ENCODE measurements at regions not wholly inside any gene's neighbourhood (a gene's known extent, or its start where the extent isn't known, plus 50 kb on each side); places are given as distances from the start of the nearest gene placed in this dataset.

DNA sequence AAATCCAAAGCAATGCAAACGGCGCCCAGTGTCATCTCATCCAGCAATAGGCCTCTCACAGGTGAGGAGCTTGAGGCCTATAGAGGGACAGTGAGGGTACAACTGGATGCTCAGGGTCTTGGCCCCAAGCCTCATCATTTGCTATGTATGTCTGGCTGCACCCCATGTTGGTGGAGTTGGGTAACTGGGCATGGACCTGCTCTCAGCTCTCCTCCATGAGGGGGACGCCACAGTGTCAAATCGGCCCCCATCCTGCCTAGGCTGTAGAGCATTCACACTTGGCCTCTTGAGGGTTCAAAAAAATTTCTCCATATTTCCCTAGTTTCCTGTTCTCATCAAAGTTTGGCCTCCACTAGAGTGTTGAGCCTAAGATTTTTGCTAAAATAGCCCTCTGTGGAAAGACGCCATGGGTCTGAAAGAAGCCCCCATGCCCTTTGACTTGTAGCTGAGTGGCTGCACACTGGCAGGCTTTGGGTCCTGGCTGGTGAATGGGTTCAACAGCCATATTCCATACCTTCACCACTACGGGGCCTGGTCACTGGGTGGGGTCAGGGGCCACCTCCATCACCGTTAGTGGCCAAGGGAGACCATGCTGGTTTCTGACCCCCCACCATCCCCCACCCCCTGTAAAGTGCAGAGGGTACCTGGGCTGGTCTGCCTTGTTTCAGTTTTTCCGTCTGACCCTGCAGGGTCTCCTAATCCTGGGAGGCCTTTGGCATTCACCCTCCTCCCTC, 132.3 kb upstream of the TBX20 start:
- Histone ChIP-seq H3K9me2 (ENCODE audit: insufficient read depth, low read length) (no peaks in the 10 kb centered on the region), H4K20me1 (ENCODE audit: insufficient read depth) (no peaks in the 10 kb centered on the region), H3F3A (ENCODE audit: insufficient read depth, low read length, poor library complexity, severe bottlenecking) (no peaks in the 10 kb centered on the region), H3K79me2 (replicated peaks; ENCODE audit: insufficient read depth, low read length) (no peaks in the 10 kb centered on the region), H3K27me3 (ENCODE audit: insufficient read depth, low read depth, low read length) (no peaks in the 10 kb centered on the region), H3K9me3 (ENCODE audit: low read length) (no peaks in the 10 kb centered on the region), H3K27ac (ENCODE audit: low read length) (no peak overlapping the region), H3K4me2 (ENCODE audit: low read length) (no peak overlapping the region), H3K9ac (ENCODE audit: low read length) (no peak overlapping the region), H3K36me3 (ENCODE audit: insufficient read depth, low read length) (no peaks in the 10 kb centered on the region), H2AFZ (ENCODE audit: low read depth, low read length) (no peak overlapping the region), H3K4me3 (ENCODE audit: low read length) (no peak overlapping the region)
- TF ChIP-seq RAD21 (conservative IDR thresholded peaks at IDR 0.05) (no peak), TAF1 (IDR thresholded peaks at IDR 0.05; ENCODE audit: low read depth) (no peak), EZH2 (IDR thresholded peaks at IDR 0.05; ENCODE audit: borderline replicate concordance, insufficient read depth, low read length, poor library complexity, severe bottlenecking) (no peak), POLR2AphosphoS5 (IDR thresholded peaks at IDR 0.05) (no peak), SMC3 (conservative IDR thresholded peaks at IDR 0.05; ENCODE audit: poor library complexity) (no peak), EP300 (conservative IDR thresholded peaks at IDR 0.05; ENCODE audit: poor library complexity, severe bottlenecking) (no peak), MXI1 (conservative IDR thresholded peaks at IDR 0.05; ENCODE audit: poor library complexity, severe bottlenecking) (no peak)
- TF ChIP-seq, protein P1, sequence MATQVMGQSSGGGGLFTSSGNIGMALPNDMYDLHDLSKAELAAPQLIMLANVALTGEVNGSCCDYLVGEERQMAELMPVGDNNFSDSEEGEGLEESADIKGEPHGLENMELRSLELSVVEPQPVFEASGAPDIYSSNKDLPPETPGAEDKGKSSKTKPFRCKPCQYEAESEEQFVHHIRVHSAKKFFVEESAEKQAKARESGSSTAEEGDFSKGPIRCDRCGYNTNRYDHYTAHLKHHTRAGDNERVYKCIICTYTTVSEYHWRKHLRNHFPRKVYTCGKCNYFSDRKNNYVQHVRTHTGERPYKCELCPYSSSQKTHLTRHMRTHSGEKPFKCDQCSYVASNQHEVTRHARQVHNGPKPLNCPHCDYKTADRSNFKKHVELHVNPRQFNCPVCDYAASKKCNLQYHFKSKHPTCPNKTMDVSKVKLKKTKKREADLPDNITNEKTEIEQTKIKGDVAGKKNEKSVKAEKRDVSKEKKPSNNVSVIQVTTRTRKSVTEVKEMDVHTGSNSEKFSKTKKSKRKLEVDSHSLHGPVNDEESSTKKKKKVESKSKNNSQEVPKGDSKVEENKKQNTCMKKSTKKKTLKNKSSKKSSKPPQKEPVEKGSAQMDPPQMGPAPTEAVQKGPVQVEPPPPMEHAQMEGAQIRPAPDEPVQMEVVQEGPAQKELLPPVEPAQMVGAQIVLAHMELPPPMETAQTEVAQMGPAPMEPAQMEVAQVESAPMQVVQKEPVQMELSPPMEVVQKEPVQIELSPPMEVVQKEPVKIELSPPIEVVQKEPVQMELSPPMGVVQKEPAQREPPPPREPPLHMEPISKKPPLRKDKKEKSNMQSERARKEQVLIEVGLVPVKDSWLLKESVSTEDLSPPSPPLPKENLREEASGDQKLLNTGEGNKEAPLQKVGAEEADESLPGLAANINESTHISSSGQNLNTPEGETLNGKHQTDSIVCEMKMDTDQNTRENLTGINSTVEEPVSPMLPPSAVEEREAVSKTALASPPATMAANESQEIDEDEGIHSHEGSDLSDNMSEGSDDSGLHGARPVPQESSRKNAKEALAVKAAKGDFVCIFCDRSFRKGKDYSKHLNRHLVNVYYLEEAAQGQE (IDR thresholded peaks at IDR 0.05; ENCODE audit: borderline replicate concordance): no peak
- TF ChIP-seq, protein P2, sequence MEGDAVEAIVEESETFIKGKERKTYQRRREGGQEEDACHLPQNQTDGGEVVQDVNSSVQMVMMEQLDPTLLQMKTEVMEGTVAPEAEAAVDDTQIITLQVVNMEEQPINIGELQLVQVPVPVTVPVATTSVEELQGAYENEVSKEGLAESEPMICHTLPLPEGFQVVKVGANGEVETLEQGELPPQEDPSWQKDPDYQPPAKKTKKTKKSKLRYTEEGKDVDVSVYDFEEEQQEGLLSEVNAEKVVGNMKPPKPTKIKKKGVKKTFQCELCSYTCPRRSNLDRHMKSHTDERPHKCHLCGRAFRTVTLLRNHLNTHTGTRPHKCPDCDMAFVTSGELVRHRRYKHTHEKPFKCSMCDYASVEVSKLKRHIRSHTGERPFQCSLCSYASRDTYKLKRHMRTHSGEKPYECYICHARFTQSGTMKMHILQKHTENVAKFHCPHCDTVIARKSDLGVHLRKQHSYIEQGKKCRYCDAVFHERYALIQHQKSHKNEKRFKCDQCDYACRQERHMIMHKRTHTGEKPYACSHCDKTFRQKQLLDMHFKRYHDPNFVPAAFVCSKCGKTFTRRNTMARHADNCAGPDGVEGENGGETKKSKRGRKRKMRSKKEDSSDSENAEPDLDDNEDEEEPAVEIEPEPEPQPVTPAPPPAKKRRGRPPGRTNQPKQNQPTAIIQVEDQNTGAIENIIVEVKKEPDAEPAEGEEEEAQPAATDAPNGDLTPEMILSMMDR (IDR thresholded peaks at IDR 0.05; ENCODE audit: poor library complexity, severe bottlenecking): no peak

DNA sequence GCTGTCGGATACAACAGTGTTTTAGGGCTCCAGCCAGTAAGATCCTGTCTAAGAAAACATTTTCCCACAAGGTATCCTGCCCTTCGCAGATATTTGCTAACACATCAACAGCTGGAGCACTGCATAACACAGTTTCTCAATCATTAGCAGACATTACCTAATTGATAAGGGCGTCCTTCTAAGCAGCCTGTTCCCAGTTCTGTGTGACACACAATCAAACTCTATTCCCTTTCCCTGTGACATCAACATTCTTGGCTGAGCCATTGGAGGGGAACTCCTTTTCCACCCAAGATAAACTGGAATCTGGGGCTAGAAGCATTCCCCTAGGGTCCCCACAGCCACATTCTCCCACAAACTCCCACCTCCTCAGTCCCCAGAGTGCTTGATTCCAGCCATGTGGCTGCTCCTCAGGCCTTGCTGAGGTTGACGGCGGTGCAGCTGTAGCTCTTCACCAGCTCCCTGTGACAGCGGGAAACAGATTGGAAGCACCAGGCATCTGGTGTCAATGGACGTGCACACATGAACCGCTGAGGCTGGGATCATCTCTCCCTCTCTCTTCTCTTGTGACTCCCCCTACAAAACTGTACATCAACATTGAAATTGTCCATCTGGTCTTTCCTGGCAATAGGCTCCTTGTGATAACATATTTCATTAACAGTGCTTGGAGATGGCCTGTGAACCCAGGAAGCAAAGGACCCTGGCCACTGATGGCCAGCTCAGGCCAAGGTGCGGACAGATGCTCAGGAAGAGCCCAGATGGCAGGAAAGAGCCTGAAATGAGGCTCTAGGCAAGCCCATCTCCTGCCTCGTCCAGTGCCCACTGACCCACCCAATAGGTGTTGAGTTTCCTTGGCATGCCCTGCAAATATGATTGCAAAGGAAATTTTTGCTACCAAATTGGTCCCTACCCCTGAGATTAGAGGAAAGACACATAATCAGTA, 131.1 kb upstream of the TBX20 start:
- no peak overlapping the region for H2AFZ ChIP-seq (ENCODE audit: low read depth, low read length)
- TF ChIP-seq POLR2AphosphoS5 (IDR thresholded peaks at IDR 0.05) (no peak), EP300 (conservative IDR thresholded peaks at IDR 0.05; ENCODE audit: poor library complexity, severe bottlenecking) (no peak), SMC3 (conservative IDR thresholded peaks at IDR 0.05; ENCODE audit: poor library complexity) (no peak), MXI1 (conservative IDR thresholded peaks at IDR 0.05; ENCODE audit: poor library complexity, severe bottlenecking) (no peak), TAF1 (IDR thresholded peaks at IDR 0.05; ENCODE audit: low read depth) (no peak), EZH2 (IDR thresholded peaks at IDR 0.05; ENCODE audit: borderline replicate concordance, insufficient read depth, low read length, poor library complexity, severe bottlenecking) (no peak), RAD21 (conservative IDR thresholded peaks at IDR 0.05) (no peak)
- TF ChIP-seq, protein P1 (IDR thresholded peaks at IDR 0.05; ENCODE audit: borderline replicate concordance): no peak
- TF ChIP-seq, protein P2 (IDR thresholded peaks at IDR 0.05; ENCODE audit: poor library complexity, severe bottlenecking): no peak
- H3K27me3 ChIP-seq (ENCODE audit: insufficient read depth, low read depth, low read length): no peaks in the 10 kb centered on the region
- no peak overlapping the region for H3K9ac ChIP-seq (ENCODE audit: low read length)
- no peaks in the 10 kb centered on the region for H3K9me2 ChIP-seq (ENCODE audit: insufficient read depth, low read length)
- H3K4me2 ChIP-seq (ENCODE audit: low read length): no peak overlapping the region
- H3K27ac ChIP-seq (ENCODE audit: low read length): no peak overlapping the region
- no peaks in the 10 kb centered on the region for H3F3A ChIP-seq (ENCODE audit: insufficient read depth, low read length, poor library complexity, severe bottlenecking)
- H4K20me1 ChIP-seq (ENCODE audit: insufficient read depth): no peaks in the 10 kb centered on the region
- no peaks in the 10 kb centered on the region for H3K36me3 ChIP-seq (ENCODE audit: insufficient read depth, low read length)
- H3K9me3 ChIP-seq (ENCODE audit: low read length): no peaks in the 10 kb centered on the region
- no peak overlapping the region for H3K4me3 ChIP-seq (ENCODE audit: low read length)
- no peaks in the 10 kb centered on the region for H3K79me2 ChIP-seq (replicated peaks; ENCODE audit: insufficient read depth, low read length)
